ENCODE measurements at regions not wholly inside any gene's neighbourhood (a gene's known extent, or its start where the extent isn't known, plus 50 kb on each side); places are given as distances from the start of the nearest gene placed in this dataset.

GRCh38 chr6:6524951-6525350, 63.6 kb upstream of the LY86 start:
- DNase-seq (ENCODE audit: low read depth in 2 of 2) = no peak

- no peak for DNase-seq (ENCODE audit: low read depth in 2 of 2)
Observed at GRCh38 chr6:6525933-6526332, 62.6 kb upstream of the LY86 start.

- DNase-seq (ENCODE audit: low read depth in 2 of 2) = no peak
Observed at GRCh38 chr6:6529275-6529674, 59.2 kb upstream of the LY86 start.

- no peak for DNase-seq (ENCODE audit: low read depth in 2 of 2)
Observed at GRCh38 chr6:6533176-6533575, 55.3 kb upstream of the LY86 start.

GRCh38 chr6:6534399-6534798, 54.1 kb upstream of the LY86 start:
- no peak for DNase-seq (ENCODE audit: low read depth in 2 of 2)

GRCh38 chr6:6537488-6538260, 50.8 kb upstream of the LY86 start:
- DNase-seq (ENCODE audit: low read depth in 2 of 2) = no peak

GRCh38 chr6:6538261-6538660, 50.3 kb upstream of the LY86 start:
- DNase-seq (ENCODE audit: low read depth in 2 of 2) = no peak
